MV-4-11 (cell line): ENCODE measurements at regions not wholly inside any gene's neighbourhood (a gene's known extent, or its start where the extent isn't known, plus 50 kb on each side); places are given as distances from the start of the nearest gene placed in this dataset.
"Not testable (repeated sequence)": the region's sequence is repeated elsewhere in the genome, so short reads cannot be mapped to it uniquely, and the experiment has no call there.

ENCODE experiments used
- DNase-seq: peaks from one replicate; lab custom pipeline; 2025; lab: John Stamatoyannopoulos, UW

GRCh38 chr7:13581097-13581496 lies 408.4 kb downstream of the ETV1 start:
- no peak for DNase-seq

GRCh38 chr7:13593854-13594253 lies 395.6 kb downstream of the ETV1 start:
- no peak for DNase-seq

- DNase-seq = no peak
These were observed 387.4 kb downstream of the ETV1 start for GRCh38 chr7:13602036-13602435.

- DNase-seq = no peak
These were observed 386.4 kb downstream of the ETV1 start for GRCh38 chr7:13603016-13603415.

- DNase-seq = no peak
These were observed 385.8 kb downstream of the ETV1 start for GRCh38 chr7:13603661-13604060.

- DNase-seq = no peak
These were observed 385.3 kb downstream of the ETV1 start for GRCh38 chr7:13604178-13604577.

- no peak for DNase-seq
These were observed 379.1 kb downstream of the ETV1 start for GRCh38 chr7:13610372-13610771.

GRCh38 chr7:13615679-13616078 lies 373.8 kb downstream of the ETV1 start:
- DNase-seq = no peak

- DNase-seq = no peak
These were observed 362.0 kb downstream of the ETV1 start for GRCh38 chr7:13627455-13627854.

GRCh38 chr7:13628239-13629001 lies 361.0 kb downstream of the ETV1 start:
- DNase-seq = no peak

- DNase-seq = not testable (repeated sequence)
These were observed 358.0 kb downstream of the ETV1 start for GRCh38 chr7:13631207-13632049.

- no peak for DNase-seq
These were observed 355.6 kb downstream of the ETV1 start for GRCh38 chr7:13633857-13634256.

- no peak for DNase-seq
These were observed 350.1 kb downstream of the ETV1 start for GRCh38 chr7:13639396-13639795.

- DNase-seq = no peak
These were observed 347.8 kb downstream of the ETV1 start for GRCh38 chr7:13641714-13642113.

GRCh38 chr7:13651167-13651566 lies 338.3 kb downstream of the ETV1 start:
- no peak for DNase-seq

- no peak for DNase-seq
These were observed 333.1 kb downstream of the ETV1 start for GRCh38 chr7:13656330-13656729.

GRCh38 chr7:13673290-13673689 lies 316.2 kb downstream of the ETV1 start:
- DNase-seq = no peak

- no peak for DNase-seq
These were observed 306.8 kb downstream of the ETV1 start for GRCh38 chr7:13682626-13683025.

GRCh38 chr7:13687500-13687899 lies 302.0 kb downstream of the ETV1 start:
- no peak for DNase-seq

GRCh38 chr7:13692548-13692947 lies 296.9 kb downstream of the ETV1 start:
- DNase-seq = no peak

- no peak for DNase-seq
These were observed 287.2 kb downstream of the ETV1 start for GRCh38 chr7:13702251-13702650.

- DNase-seq = no peak
These were observed 280.8 kb downstream of the ETV1 start for GRCh38 chr7:13708670-13709069.

- DNase-seq = no peak
These were observed 276.4 kb downstream of the ETV1 start for GRCh38 chr7:13713092-13713491.
